WTC11 (cell line): ENCODE measurements at regions not wholly inside any gene's neighbourhood (a gene's known extent, or its start where the extent isn't known, plus 50 kb on each side); places are given as distances from the start of the nearest gene placed in this dataset.

ENCODE experiments used
- ATAC-seq: fragments of 200-7000 bp; cut with Tn5 transposase; 2 replicates; pipeline ENCODE4 v1.10.0; 2021; ENCODE audit warnings: mild to moderate bottlenecking, moderate library complexity
- CTCF ChIA-PET: fragments of 300-600 bp; sonication (Branson Sonifier 250); formaldehyde crosslinking; loops from one replicate; lab custom pipeline; 2021; ENCODE audit warnings: antibody characterized with exemption; lab: Charles Lee
- POLR2A ChIA-PET: fragments of 350-600 bp; sonication (Branson Sonifier 250); formaldehyde crosslinking; loops from one replicate; lab custom pipeline; 2021; ENCODE audit warnings: antibody characterized with exemption; lab: Charles Lee
- DNase-seq: peaks from one replicate; pipeline ENCODE4 v3.0.0; 2021; ENCODE audit warnings: low spot score
- H3K27ac Mint-ChIP-seq: 2 replicates; pipeline ENCODE4 v1.8.0; 2021; ENCODE audit warnings: mixed read lengths
- H3K27me3 Mint-ChIP-seq: 2 replicates; pipeline ENCODE4 v1.8.0; 2021; ENCODE audit warnings: low read depth, mild to moderate bottlenecking, moderate library complexity, mixed read lengths
- H3K36me3 Mint-ChIP-seq: 2 replicates; pipeline ENCODE4 v1.8.0; 2021; ENCODE audit warnings: mixed read lengths
- H3K4me1 Mint-ChIP-seq: 2 replicates; pipeline ENCODE4 v1.8.0; 2022; ENCODE audit warnings: mixed read lengths
- H3K4me3 Mint-ChIP-seq: 2 replicates; pipeline ENCODE4 v1.8.0; 2021; ENCODE audit warnings: mild to moderate bottlenecking, moderate library complexity, mixed read lengths
- H3K9me3 Mint-ChIP-seq: 2 replicates; pipeline ENCODE4 v1.8.0; 2021; ENCODE audit warnings: mixed read lengths
- ATF2 ChIP-seq: sonication (generic); formaldehyde crosslinking; IDR thresholded peaks from 2 replicates; pipeline ENCODE4 v1.8.1; 2022; ENCODE audit warnings: low read depth, missing genetic modification reagents, borderline replicate concordance
- E2F5 ChIP-seq: sonication (generic); formaldehyde crosslinking; IDR thresholded peaks from 2 replicates; pipeline ENCODE4 v1.8.1; 2022; ENCODE audit warnings: mild to moderate bottlenecking, moderate library complexity, missing genetic modification reagents
- FOXP1 ChIP-seq: sonication (generic); formaldehyde crosslinking; IDR thresholded peaks from 2 replicates; pipeline ENCODE4 v1.8.0; 2022; ENCODE audit warnings: missing genetic modification reagents, mild to moderate bottlenecking, moderate library complexity, borderline replicate concordance
- FOXP4 ChIP-seq: sonication (generic); formaldehyde crosslinking; IDR thresholded peaks from 2 replicates; pipeline ENCODE4 v1.8.0; 2022; ENCODE audit warnings: mild to moderate bottlenecking, missing genetic modification reagents
- GTF2I ChIP-seq: fragments of 250-450 bp; sonication (Bioruptor Pico); conservative IDR thresholded peaks from 2 replicates; pipeline ENCODE4 v1.4.0; 2021; ENCODE audit warnings: mild to moderate bottlenecking
- HMGXB4 ChIP-seq: sonication (generic); formaldehyde crosslinking; IDR thresholded peaks from 2 replicates; pipeline ENCODE4 v1.8.1; 2023; ENCODE audit warnings: mild to moderate bottlenecking, moderate library complexity, missing genetic modification reagents
- IRF1 ChIP-seq: sonication (generic); formaldehyde crosslinking; IDR thresholded peaks from 2 replicates; pipeline ENCODE4 v1.8.0; 2023; ENCODE audit warnings: missing genetic modification reagents
- IRF2 ChIP-seq: sonication (generic); formaldehyde crosslinking; IDR thresholded peaks from 2 replicates; pipeline ENCODE4 v1.8.0; 2022; ENCODE audit warnings: low read depth, missing genetic modification reagents, borderline replicate concordance
- NR3C1 ChIP-seq: sonication (generic); formaldehyde crosslinking; conservative IDR thresholded peaks from 2 replicates; pipeline ENCODE4 v1.8.1; 2023; ENCODE audit warnings: low read depth, mild to moderate bottlenecking, missing genetic modification reagents
- RELA ChIP-seq: sonication (generic); formaldehyde crosslinking; IDR thresholded peaks from 2 replicates; pipeline ENCODE4 v1.8.1; 2022; ENCODE audit warnings: missing genetic modification reagents, mild to moderate bottlenecking, borderline replicate concordance
- RORB ChIP-seq: fragments of 250-450 bp; sonication (Bioruptor Pico); IDR thresholded peaks from 2 replicates; pipeline ENCODE4 v1.9.0; 2021; ENCODE audit warnings: mild to moderate bottlenecking
- SMAD3 ChIP-seq: sonication (generic); formaldehyde crosslinking; IDR thresholded peaks from 2 replicates; pipeline ENCODE4 v1.8.0; 2022; ENCODE audit warnings: missing genetic modification reagents, mild to moderate bottlenecking, borderline replicate concordance
- TEAD1 ChIP-seq: sonication (generic); formaldehyde crosslinking; IDR thresholded peaks from 2 replicates; pipeline ENCODE4 v1.8.0; 2022; ENCODE audit warnings: mild to moderate bottlenecking, missing genetic modification reagents
- USF2 ChIP-seq: sonication (generic); formaldehyde crosslinking; IDR thresholded peaks from 2 replicates; pipeline ENCODE4 v1.8.1; 2023; ENCODE audit warnings: mild to moderate bottlenecking, missing genetic modification reagents, moderate library complexity
- ZBTB21 ChIP-seq: sonication (generic); formaldehyde crosslinking; IDR thresholded peaks from 2 replicates; pipeline ENCODE4 v1.8.1; 2023; ENCODE audit warnings: mild to moderate bottlenecking, missing genetic modification reagents, borderline replicate concordance
- ZMAT4 ChIP-seq: fragments of 250-450 bp; sonication (Bioruptor Pico); IDR thresholded peaks from 2 replicates; pipeline ENCODE4 v1.9.0; 2021; ENCODE audit warnings: mild to moderate bottlenecking
- ZNF232 ChIP-seq: sonication (generic); formaldehyde crosslinking; IDR thresholded peaks from 2 replicates; pipeline ENCODE4 v1.8.0; 2022; ENCODE audit warnings: mild to moderate bottlenecking, missing genetic modification reagents
- ZNF416 ChIP-seq: fragments of 250-450 bp; sonication (Bioruptor Pico); IDR thresholded peaks from 2 replicates; pipeline ENCODE4 v1.9.0; 2021; ENCODE audit warnings: mild to moderate bottlenecking, inconsistent platforms
- ZNF671 ChIP-seq: fragments of 250-450 bp; sonication (Bioruptor Pico); IDR thresholded peaks from 2 replicates; pipeline ENCODE4 v1.8.0; 2021; ENCODE audit warnings: mild to moderate bottlenecking
- ZSCAN18 ChIP-seq: fragments of 250-450 bp; sonication (Bioruptor Pico); IDR thresholded peaks from 2 replicates; pipeline ENCODE4 v2.1.2; 2022; ENCODE audit warnings: mild to moderate bottlenecking, moderate library complexity

- TF ChIP-seq HMGXB4 (CRISPR knock-in tag): no peak
- TF ChIP-seq E2F5 (CRISPR knock-in tag): no peak
- TF ChIP-seq FOXP1 (CRISPR knock-in tag): no peak
- no peak for TF ChIP-seq ZMAT4
Measured at GRCh38 chr2:181780047-181780651, 99.8 kb upstream of the NEUROD1 start (continued).

GRCh38 chr2:181780657-181781056 is 100.3 kb upstream of the NEUROD1 start:
- no peaks in the 10 kb centered on the region for H3K9me3 Mint-ChIP-seq
- no peaks in the 10 kb centered on the region for H3K36me3 Mint-ChIP-seq
- no peak overlapping the region for H3K27ac Mint-ChIP-seq
- ChIA-PET POLR2A (no interaction called here), CTCF (interaction anchor here (0.6 to 0.7 kb wide), 2 partner anchors 16 to 108 kb away, joined by 3 read pairs; no protein-coding TSS in a partner anchor)
- TF ChIP-seq ATF2 (no peak), ZNF416 (CRISPR knock-in tag) (no peak), TEAD1 (CRISPR knock-in tag) (no peak), FOXP4 (no peak), SMAD3 (CRISPR knock-in tag) (no peak), ZBTB21 (CRISPR knock-in tag) (no peak), ZNF232 (CRISPR knock-in tag) (no peak), IRF2 (CRISPR knock-in tag) (no peak), ZSCAN18 (CRISPR knock-in tag) (no peak), USF2 (CRISPR knock-in tag) (no peak), GTF2I (no peak), IRF1 (CRISPR knock-in tag) (no peak), NR3C1 (CRISPR knock-in tag) (no peak), RELA (CRISPR knock-in tag) (no peak), RORB (CRISPR knock-in tag) (no peak), ZNF671 (no peak)
- peaks cover 18% of the 10 kb centered on the region for H3K4me1 Mint-ChIP-seq
- H3K4me3 Mint-ChIP-seq: no peak overlapping the region
- no peak for DNase-seq
- ATAC-seq: no peak
- no peaks in the 10 kb centered on the region; the same call in 1 of the 2 replicates for H3K27me3 Mint-ChIP-seq
